Dedifferentiated amniotic fluid mesenchymal stem cell (primary cell): ENCODE measurements at regions not wholly inside any gene's neighbourhood (a gene's known extent, or its start where the extent isn't known, plus 50 kb on each side); places are given as distances from the start of the nearest gene placed in this dataset.
A peak's percentile ranks its signal among the peaks of the same experiment; 100 is the strongest.

Source experiments
- DNase-seq: peaks from one replicate; pipeline ENCODE4 v3.0.0-alpha.2; 2016; ENCODE audit errors: extremely low spot score

DNA sequence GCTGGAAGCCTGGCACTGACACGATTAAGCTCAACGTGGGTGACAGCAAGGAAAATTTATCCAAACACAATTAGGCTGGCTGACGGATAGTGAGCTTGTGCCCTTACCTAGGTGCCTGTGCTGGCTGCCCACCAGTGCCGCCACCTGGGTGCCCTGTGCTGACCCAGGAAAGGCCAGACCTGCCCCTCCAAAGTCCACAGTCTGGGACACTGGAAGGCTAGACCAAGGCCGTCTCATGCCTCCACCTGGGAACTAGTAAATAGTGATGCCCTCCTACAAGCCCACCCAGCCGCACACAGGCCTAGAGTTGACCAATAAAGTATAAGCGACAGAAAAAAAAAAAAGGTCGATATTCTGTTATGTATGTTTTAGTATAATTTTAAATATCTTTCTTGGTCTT lies 142.6 kb upstream of the MCHR2 start:
- DNase-seq, result no peak

- no peak for DNase-seq
Observed at GRCh38 chr6:100135977-100136376, 142.0 kb upstream of the MCHR2 start.

DNA sequence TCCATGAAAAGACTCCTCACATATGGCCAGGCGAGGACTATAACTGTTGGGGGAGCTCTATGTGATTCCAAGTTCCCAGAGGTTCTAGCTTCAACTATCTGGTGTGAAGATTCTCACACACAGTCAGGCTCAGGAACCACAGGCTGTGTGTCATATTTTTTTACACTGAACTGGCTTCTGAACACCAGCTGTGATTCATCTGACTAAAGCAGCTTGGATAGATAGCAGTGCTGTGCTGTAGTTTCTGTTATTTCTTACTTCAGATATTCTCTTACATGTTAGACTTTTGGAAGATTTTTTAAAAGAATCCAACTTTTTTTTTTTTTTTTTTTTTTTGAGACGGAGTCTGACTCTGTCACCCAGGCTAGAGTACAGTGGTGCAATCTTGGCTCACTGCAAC lies 140.7 kb upstream of the MCHR2 start:
- DNase-seq, result no peak

DNA sequence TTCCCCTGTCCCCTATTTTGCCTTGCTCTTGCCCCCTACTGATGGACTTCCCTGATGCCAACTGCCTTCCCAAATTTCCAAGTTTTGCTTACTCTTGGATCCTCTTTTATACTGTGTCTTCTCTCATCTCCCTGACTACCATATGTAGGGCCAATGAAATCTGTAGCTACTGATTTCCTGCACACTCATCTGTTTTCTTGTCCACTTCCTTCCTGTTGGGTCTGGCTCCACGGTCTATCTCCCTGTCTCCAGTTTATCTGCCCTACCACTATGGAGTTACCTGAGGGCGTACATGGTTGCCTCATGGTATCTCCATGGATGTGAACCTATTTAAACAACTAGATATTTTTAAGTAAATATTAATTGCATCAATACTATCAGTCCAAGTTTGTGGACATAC lies 140.3 kb upstream of the MCHR2 start:
- DNase-seq, result no peak

DNA sequence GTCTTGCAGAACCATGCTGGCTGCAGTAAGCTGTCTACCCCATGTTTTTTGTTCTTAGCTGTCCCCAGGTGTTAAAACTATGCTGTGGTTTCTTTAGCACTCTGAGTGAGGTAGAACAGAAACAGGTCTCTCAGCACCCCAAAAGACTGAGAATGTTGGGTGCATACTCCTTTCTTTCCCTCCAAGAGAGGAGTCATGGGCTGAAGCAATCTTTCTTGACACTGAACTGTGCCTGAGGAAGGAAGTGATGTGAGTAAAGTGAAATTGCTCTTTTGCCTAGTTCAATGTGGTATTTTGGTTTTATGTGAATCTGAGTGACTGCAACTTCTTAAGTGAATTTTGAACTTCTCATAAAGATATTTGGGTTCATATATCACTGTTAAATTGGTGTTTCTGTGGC lies 138.0 kb upstream of the MCHR2 start:
- no peak for DNase-seq

DNA sequence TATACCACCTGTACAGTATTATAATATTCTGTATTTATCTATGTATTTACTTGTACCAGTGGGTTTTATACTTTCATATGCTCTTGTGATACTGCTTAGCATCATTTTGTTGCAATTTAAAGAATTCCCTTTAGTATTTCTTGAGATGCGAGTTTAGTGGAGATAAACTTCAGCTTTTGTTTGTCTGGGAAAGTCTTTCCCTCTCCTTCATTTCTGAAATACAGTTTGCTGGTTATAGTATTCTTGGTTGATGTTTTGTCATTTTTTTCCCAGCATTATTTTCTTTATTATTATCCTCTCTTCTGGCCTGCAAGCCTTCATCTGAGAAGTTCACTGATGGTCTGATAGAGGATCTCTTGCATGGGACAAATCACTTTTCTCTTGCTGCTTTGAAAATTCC lies 136.6 kb upstream of the MCHR2 start:
- DNase-seq, result no peak

- no peak for DNase-seq
Observed at GRCh38 chr6:100126790-100127484, 132.9 kb upstream of the MCHR2 start.

- no peak for DNase-seq
Observed at GRCh38 chr6:100121854-100122609, 128.0 kb upstream of the MCHR2 start.

DNA sequence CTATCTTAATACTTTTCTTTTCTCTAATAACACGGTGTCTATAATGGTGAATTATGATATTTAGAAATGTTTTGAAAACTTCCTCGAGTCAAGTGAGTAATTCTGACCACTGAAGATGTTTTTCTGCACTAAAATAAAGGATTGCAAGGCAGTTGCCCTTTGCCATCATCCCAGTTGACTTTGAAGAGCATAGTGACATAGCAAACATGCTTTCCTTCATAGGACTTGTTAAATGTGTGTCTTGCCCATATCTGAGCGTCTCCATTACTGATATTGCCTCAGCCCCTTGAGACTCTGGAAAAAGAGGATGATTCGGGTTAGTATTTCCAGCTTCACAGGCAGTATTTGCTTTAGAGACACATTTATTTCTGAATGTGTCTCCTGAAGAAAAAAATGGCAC lies 125.2 kb upstream of the MCHR2 start:
- no peak for DNase-seq

GRCh38 chr6:100118301-100118700 lies 124.3 kb upstream of the MCHR2 start:
- no peak for DNase-seq

DNA sequence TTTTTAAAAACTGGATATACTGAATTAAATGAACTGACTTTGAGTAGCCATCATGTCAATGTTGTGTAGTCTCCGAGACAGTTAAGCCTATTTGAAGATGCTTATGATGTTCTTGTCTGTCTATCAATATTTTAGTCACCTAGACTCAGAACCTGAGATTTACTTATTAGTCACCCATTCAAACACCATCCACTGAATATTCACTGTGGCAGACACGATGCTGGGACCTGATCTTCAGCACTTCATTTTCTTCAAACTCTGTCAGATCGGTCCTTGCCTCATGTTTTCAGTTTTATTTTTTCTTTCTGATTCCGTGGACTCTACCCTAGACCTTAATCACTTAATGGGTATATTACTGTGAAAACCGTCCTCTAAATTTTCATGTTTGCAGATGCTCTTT lies 123.7 kb upstream of the MCHR2 start:
- no peak for DNase-seq

DNA sequence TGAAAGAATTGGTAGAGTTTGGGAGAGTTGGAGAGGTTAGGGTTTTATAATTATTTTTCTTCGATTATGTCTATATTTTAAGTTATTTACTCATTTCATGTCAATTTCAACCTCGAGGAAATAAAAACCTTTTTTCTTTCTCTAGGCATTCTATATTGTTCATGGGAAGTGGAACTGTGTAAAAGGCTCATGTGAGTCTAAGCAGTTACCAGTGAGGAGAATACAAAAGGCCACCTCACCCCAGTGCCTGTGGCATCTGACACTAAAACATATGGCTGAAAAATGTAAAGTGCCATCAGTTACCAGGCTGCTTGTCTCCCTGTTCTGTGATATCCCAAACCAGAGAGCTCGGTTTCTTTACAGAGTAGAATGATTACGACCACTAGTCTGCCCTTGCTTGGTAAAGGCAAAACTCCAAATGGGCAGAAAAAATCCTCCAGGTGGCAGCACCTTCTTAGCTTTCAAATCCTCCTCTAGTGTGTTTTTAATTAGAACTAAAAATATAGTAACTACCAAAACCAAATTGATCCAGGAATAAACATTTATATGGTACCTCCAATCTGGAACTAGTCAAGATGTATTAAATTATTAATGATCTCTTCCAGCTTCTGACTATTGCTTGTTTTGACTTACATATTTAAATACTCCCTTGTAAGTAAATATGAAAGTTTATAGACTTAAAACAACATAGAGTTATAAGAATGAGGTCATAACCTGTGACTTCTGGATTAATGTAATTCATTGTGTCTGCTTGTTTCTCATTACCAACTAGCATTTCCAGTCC lies 122.6 kb upstream of the MCHR2 start:
- DNase-seq, result peak; percentile 81

DNA sequence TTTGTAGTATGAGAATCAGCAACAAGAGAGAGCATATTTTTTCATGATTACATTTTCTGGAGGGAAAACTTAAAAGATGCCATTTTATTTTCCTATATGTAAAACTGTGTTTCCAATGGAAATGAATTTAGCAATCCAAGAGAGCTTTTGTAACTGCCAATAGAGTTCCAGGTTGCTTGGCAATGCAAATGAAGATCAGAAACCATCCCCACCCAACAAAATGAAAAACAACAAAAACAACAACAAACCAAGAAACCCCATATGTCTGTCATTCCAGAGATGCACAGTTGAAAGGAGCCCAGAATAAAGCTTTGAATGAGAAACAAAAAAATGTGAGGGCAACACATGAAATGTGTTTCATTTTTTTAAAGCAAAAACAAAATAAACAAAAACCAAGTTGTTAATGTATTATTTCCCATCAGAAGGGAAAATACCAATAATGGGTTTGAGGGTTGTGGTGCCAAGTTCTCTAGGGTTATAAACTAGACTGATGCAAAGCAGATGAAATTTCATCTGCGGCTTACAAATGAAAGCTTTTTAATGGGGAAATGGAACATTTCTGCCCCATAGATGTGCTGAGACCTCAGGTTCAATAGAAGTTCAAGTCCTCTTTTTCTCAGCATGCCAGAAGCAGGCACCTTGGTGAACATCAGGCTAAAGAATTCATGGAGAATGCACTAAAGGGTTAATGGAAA lies 121.5 kb upstream of the MCHR2 start:
- DNase-seq, result no peak

DNA sequence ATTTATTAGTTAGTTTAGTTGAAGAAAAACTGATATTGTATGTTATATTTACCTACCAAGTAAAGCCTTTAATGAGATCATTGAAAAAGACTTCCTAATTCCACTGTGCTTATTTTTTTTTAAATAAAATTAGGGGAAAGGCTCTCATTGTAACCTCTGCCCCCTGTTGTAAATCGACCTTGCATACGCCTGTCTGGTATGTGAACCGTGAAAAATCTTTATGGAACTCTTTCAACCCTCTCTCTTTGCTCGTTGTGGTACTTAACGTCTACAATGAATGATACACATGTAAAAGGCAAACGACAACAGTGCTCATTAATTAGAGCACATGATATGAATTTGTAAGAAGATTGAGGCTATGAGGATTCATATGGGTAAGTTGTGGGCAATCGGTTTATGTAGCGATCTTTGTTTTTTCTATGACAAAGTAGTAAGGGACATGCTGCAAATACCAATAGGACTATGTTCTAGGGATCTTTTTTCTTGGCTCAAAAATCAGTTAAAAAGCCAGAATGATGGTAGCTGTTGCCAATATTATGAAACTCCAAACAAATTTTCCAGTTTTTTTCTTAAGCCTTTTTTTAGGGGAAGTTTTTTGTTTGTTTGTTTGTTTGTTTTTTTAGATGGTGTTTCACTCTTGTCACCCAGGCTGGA lies 119.0 kb upstream of the MCHR2 start:
- DNase-seq, result no peak

DNA sequence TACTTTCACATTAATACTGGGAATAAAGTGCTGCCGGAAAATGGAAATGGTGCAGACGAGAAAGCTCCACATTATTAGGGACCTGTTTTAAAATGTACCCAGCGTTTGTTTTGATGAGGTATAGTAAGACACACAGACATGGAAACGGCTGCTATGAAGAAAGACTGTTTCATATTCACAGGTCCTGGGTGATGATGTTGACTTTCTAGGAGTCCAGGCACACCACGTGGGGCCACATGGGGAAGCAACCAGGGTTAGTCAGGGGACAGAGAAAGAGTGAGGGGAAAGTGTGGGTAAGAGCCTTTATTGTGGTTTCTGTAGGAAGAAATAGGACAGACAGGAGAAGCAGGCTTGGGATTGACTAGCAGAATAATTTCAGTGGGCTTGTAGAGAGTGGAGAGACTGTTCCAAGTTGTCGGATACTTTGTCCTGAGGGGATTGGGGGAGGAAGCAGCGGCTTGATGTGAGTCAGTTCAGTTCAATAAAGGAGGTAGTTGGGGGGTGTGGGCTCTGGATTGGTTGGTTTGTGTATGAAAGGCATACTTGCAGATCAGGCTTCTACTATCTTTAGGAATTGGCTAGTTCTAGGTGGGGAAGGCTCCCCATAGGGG lies 112.0 kb upstream of the MCHR2 start:
- DNase-seq, result no peak

- no peak for DNase-seq
Observed at GRCh38 chr6:100105138-100105537, 111.1 kb upstream of the MCHR2 start.

DNA sequence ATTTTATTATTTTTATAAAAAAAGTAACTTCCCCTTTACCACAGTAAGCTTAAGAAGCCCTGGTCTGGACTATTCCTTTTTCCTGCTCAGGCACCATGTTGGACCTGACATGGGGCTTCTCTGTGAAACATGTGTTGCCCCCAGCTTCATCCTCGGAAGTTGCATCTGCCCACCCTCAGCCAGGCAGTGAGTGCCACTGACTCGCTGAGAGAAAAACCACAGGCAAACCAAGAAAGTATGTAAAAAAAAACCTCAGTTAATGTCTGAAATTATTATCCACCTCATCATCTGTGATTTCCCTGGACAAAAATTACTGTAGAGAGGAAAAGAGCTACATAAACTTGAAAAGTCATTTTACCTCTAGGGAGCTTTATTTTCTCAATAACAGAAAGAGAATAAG lies 109.9 kb upstream of the MCHR2 start:
- DNase-seq, result no peak

DNA sequence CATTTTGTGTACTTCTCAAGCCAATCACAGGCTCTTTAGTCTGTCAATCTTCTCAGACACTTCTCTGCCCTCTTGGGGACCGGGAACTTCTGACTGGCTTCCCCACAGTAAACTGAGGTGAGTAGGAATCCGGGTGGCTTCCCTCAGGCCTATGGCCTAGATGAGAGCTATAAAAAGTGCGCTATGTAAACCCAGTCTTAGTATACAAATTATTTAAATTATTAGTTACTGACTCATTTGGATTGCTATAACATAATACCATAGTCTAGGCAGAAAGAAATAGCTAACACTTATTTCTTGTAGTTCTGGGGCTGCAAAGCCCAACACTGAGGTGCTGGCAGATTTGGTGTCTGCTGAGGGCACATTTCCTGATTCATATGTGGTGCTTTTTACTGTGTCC lies 109.2 kb upstream of the MCHR2 start:
- no peak for DNase-seq

GRCh38 chr6:100101644-100102043 lies 107.6 kb upstream of the MCHR2 start:
- peak; percentile 60 for DNase-seq

- no peak for DNase-seq
Observed at GRCh38 chr6:100100776-100101175, 106.8 kb upstream of the MCHR2 start.
